ENCODE measurements at regions not wholly inside any gene's neighbourhood (a gene's known extent, or its start where the extent isn't known, plus 50 kb on each side); places are given as distances from the start of the nearest gene placed in this dataset.

GRCh38 chr2:15750433-15750814 lies 158.8 kb downstream of the DDX1 start:
- POLR2A ChIA-PET = no interaction called here
- peaks cover 42% of the 10 kb centered on the region for H3K27me3 Mint-ChIP-seq (ENCODE audit: insufficient read depth, unreplicated experiment)
- H3K36me3 Mint-ChIP-seq (ENCODE audit: insufficient read depth, unreplicated experiment) = no peaks in the 10 kb centered on the region
- DNase-seq (ENCODE audit: unreplicated experiment) = no peak
- H3K27ac Mint-ChIP-seq (ENCODE audit: low read depth, unreplicated experiment) = no peak overlapping the region
- CTCF ChIA-PET = no interaction called here
- intact Hi-C loops (cut with micrococcal nuclease) = no loop called here
- H3K4me1 Mint-ChIP-seq (ENCODE audit: insufficient read depth, unreplicated experiment) = no peaks in the 10 kb centered on the region
- H3K9me3 Mint-ChIP-seq (ENCODE audit: unreplicated experiment) = no peaks in the 10 kb centered on the region
- no peak overlapping the region for H3K4me3 Mint-ChIP-seq (ENCODE audit: unreplicated experiment)
- no peak for TF ChIP-seq CTCF (IDR thresholded peaks at IDR 0.05; ENCODE audit: unreplicated experiment)
- no TSS peak for BruUV-seq (replicated peaks)

DNA sequence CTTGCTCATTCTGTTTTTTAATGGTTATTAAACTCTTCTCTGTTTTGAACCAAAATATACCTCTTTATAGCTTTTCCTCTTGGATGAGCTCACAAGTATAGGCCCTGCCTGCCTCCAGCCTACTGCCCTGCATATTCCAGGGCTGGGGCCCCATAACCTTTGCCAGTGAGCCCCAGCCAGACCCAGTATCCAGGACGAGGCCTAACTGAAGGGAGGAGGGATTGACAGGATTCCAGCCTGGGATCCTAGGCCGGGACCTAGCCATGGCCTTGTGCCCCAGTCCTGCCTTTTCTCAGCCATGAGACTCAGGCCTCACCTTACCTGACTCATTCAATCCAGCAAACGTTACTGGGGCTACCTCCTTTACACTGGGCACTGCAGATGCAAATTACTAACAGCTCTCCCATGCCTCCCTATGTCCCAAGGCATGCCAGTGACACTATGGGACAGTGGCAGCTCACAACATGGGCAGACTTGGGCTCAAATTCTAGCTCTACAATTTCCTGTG lies 159.2 kb downstream of the DDX1 start:
- Mint-ChIP-seq H3K36me3 (ENCODE audit: insufficient read depth, unreplicated experiment) (no peaks in the 10 kb centered on the region), H3K27ac (ENCODE audit: low read depth, unreplicated experiment) (no peak overlapping the region), H3K9me3 (ENCODE audit: unreplicated experiment) (no peaks in the 10 kb centered on the region), H3K4me3 (ENCODE audit: unreplicated experiment) (no peak overlapping the region), H3K4me1 (ENCODE audit: insufficient read depth, unreplicated experiment) (no peaks in the 10 kb centered on the region), H3K27me3 (ENCODE audit: insufficient read depth, unreplicated experiment) (peaks cover 46% of the 10 kb centered on the region)
- no TSS peak for BruUV-seq (replicated peaks)
- intact Hi-C loops (cut with micrococcal nuclease) = no loop called here
- CTCF ChIA-PET = interaction anchor here (1.2 kb wide), 1 partner anchor 9 kb away, joined by 3 read pairs; no protein-coding TSS in a partner anchor
- POLR2A ChIA-PET = no interaction called here
- no peak for DNase-seq (ENCODE audit: unreplicated experiment)
- no peak for TF ChIP-seq CTCF (IDR thresholded peaks at IDR 0.05; ENCODE audit: unreplicated experiment)

DNA sequence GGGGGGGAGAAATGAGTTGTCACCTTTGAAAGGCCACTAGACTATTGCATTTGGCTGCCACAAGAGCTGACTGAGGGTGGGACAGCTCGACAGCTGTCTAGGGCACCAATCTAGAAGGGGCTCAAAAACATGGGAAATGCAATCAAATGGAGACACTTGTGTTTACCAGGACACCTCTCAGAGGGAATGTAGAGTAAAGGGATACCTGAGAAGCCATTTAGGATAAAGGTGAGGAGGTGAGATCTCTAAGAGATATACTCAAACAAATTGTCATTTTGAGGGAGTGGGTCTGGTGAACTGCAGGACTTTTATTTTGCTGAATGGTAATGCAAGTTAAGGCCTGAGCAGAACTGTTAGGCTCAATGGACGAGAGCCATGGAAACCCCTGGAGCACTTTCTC lies 159.8 kb downstream of the DDX1 start:
- Mint-ChIP-seq H3K4me3 (ENCODE audit: unreplicated experiment) (no peak overlapping the region), H3K4me1 (ENCODE audit: insufficient read depth, unreplicated experiment) (no peaks in the 10 kb centered on the region), H3K9me3 (ENCODE audit: unreplicated experiment) (no peaks in the 10 kb centered on the region), H3K27me3 (ENCODE audit: insufficient read depth, unreplicated experiment) (peaks cover 44% of the 10 kb centered on the region), H3K36me3 (ENCODE audit: insufficient read depth, unreplicated experiment) (no peaks in the 10 kb centered on the region), H3K27ac (ENCODE audit: low read depth, unreplicated experiment) (no peak overlapping the region)
- ChIA-PET CTCF (interaction anchor here (1.2 kb wide), 1 partner anchor 8 kb away, joined by 3 read pairs; no protein-coding TSS in a partner anchor), POLR2A (no interaction called here)
- DNase-seq (ENCODE audit: unreplicated experiment) = no peak
- TF ChIP-seq CTCF (IDR thresholded peaks at IDR 0.05; ENCODE audit: unreplicated experiment) = no peak
- intact Hi-C loops (cut with micrococcal nuclease) = no loop called here
- no TSS peak for BruUV-seq (replicated peaks)

- no peak for TF ChIP-seq CTCF (IDR thresholded peaks at IDR 0.05; ENCODE audit: unreplicated experiment)
- intact Hi-C loops (cut with micrococcal nuclease) = no loop called here
- ChIA-PET POLR2A (no interaction called here), CTCF (interaction anchor here (0.6 kb wide), 1 partner anchor 1949 kb away, joined by 3 read pairs; no protein-coding TSS in a partner anchor)
- no peak overlapping the region for H3K27ac Mint-ChIP-seq (ENCODE audit: low read depth, unreplicated experiment)
- H3K36me3 Mint-ChIP-seq (ENCODE audit: insufficient read depth, unreplicated experiment) = no peaks in the 10 kb centered on the region
- no TSS peak for BruUV-seq (replicated peaks)
- H3K4me3 Mint-ChIP-seq (ENCODE audit: unreplicated experiment) = no peak overlapping the region
- H3K4me1 Mint-ChIP-seq (ENCODE audit: insufficient read depth, unreplicated experiment) = no peaks in the 10 kb centered on the region
- DNase-seq (ENCODE audit: unreplicated experiment) = no peak
- peaks cover 46% of the 10 kb centered on the region for H3K27me3 Mint-ChIP-seq (ENCODE audit: insufficient read depth, unreplicated experiment)
- no peaks in the 10 kb centered on the region for H3K9me3 Mint-ChIP-seq (ENCODE audit: unreplicated experiment)
Observed at GRCh38 chr2:15752552-15753232, 161.0 kb downstream of the DDX1 start.

Measured in MCF 10A (cell line).